ENCODE measurements at regions not wholly inside any gene's neighbourhood (a gene's known extent, or its start where the extent isn't known, plus 50 kb on each side); places are given as distances from the start of the nearest gene placed in this dataset.

- no peak for DNase-seq (ENCODE audit: low spot score)
These were observed 205.4 kb upstream of the SNX19 start for GRCh38 chr11:131121426-131122333.

DNA sequence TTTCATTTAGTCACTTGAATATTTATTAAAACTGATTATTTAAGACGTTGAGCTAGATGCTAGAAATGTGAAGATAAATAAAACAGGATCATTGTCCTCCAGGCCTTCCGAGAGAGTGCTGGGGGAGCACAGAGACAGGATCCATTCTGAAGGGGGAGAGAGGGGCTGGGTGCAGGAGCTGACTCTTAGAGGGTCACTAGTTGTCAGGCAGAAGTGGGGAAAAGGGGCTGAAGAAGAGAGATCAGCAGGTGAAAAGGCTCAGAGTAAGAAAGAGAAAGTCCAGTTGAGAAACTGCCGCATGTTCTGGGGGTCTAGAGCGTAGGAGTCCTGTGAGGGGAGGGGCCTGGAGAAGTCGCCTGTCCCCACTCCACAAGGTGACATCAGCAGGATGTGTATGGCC is 206.2 kb upstream of the SNX19 start:
- no peak for DNase-seq (ENCODE audit: low spot score)

DNA sequence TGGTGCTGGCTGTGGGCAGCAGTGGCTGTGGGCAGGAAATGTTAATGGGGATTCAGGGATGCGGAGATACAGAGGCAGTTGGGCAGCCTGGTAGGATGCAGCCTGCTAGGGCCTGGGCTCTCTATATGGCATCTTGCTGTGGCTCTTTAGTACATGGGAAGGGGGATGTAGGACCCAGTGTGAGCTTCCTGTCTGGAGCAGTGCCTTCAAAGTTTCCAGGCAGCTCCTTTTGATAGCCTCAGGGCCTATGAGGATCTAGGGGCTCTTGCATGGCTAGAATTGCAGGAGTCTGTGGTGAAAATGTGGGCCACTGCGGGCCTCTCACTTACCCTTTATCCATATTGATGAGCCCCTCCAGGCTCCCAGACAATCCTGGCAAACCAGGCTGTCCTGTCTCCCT is 213.2 kb upstream of the SNX19 start:
- DNase-seq (ENCODE audit: low spot score) = no peak

DNA sequence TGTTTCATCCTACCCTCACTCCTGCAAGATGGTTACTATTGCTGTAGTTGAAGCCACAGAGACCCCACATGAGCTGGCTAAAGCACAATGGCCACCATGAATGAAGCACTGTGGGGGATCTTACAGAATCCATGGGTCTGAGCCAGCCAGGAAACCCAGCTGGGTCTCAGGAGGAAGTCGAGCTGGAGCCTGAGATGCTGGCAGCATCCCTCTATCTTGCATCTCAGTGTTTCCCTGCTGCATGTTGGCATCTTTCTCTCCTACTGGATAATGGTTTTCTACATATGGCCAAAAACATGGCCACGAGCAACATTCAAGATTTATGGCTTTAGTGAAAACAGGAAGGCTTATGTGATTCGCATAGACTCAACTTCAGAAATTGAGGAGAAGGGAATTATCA is 219.3 kb upstream of the SNX19 start:
- no peak for DNase-seq (ENCODE audit: low spot score)

- no peak for DNase-seq (ENCODE audit: low spot score)
These were observed 220.2 kb upstream of the SNX19 start for GRCh38 chr11:131136486-131136885.

DNA sequence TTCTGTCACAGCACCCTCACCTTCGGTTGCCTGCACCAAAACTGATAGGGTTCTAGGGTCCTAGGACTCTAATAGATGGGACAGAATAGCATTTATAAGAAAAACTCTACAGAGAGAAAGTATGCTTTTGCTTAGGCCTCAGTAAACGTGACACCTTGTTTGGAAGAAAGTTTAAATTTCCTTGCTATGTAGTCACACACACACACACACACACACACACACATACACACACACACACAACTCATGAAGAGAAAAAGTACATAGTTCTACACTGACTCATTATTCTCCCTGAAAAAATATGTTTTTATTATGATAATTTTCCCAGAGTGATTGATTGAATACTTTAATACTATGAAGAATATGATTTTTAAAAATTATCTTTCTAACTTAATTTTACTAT is 220.8 kb upstream of the SNX19 start:
- no peak for DNase-seq (ENCODE audit: low spot score)

DNA sequence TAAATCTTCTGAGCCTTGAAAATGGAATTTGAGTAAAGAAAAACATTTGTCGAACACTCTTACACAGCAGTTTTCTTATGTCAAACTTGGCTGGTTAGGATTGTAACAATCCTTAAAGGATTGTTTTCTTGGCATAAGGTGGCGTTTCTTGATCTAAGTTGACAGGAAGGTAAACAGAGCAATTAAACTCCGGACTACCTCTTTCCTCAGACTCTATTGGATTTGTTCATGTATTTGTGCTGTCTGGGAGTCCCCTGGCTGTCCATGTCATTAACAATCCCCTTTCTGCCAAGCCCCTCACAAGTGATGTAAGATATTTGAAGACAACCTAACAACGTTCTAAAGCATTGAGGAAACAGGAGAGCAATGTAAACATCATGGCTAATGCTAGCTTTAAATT is 222.5 kb upstream of the SNX19 start:
- no peak for DNase-seq (ENCODE audit: low spot score)

DNA sequence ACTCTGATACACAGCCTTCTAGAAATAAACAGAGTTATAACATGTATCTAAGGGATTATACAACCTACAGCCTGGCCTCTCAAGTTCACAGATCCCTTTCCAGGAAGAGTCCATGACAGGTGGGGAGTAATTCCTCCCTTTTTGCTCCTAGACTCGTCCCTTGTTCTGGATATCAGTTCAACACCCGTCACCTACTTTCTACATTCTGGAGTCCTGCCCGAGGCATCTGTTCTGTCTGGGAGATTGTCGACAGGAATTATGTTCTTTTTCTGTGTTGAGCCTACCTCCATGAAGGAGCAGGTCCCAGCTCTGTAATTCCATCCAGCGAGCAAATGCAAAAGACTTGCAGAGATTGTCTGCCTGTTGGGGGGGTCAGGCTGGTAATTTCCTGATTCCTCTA is 224.6 kb upstream of the NTM start:
- no peak for DNase-seq (ENCODE audit: low spot score)

DNA sequence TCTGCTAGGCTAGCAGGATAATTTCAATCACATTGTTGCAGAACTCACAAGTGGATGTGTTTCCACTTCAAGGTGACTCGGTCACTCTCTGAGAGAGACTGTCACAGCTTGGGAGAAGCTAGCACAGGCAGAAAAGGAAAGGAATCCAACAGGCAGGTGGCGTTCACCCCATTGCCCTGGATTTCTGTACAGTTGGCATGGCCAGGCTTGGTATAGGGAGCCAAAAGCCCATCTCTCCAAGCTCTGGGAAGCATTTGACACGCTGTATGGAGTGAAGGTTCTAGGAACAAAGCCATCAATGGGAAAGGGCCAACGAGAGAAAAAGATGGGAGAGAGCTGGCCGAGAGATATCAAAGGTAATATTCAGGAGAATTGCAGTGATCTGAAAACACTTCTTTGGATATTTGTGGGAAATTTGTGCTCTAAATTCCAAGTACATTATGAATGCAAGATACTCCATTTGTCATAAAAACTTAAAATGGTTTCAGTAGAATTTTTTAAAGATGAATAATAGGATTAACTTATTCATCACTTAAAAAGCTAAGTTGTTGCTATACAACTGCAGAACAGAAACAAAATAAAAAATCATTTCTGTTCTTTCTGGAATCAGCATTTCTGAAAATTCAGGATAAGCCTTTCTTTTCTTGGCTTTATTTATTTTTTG is 223.5 kb upstream of the NTM start:
- no peak for DNase-seq (ENCODE audit: low spot score)

DNA sequence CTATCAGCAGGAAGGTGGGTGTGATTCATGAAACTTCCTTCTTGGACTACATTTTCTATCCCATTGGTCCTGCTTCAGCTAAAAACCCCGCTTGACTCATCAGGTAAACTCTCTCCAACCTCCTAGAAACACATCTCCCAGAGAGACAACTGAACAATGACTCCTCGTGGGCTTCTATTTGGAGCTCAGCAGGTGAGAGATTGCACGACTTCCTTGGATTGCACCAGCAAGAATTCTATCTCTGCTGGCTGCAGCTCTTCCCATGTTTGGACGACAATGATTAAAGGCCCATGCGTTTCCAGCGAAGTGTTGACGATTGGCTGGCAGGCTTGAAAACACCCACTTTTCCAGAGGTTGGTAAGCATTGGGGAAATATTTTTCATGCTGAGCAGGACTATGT is 216.1 kb upstream of the NTM start:
- no peak for DNase-seq (ENCODE audit: low spot score)

DNA sequence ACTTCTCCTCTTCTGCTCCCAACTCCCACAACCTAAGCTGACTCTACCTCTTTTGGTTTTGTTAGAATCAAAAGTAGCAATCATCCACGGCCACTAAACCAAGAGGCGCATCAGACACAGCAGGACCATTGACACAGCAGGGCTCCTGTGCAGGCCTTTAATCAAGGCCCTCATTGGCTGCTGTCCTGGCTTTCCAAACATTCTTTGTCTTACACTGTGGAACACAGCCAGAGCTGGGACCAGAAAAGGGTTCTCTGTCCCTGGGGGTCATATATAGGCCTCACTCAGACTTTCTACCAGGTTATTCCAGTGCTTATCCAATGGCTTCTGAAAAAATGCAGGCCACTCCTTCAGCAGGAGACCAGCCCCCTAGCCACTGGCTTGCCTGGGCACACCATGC is 212.7 kb upstream of the NTM start:
- DNase-seq (ENCODE audit: low spot score) = no peak

GRCh38 chr11:131160846-131161245 is 209.6 kb upstream of the NTM start:
- DNase-seq (ENCODE audit: low spot score) = no peak

DNA sequence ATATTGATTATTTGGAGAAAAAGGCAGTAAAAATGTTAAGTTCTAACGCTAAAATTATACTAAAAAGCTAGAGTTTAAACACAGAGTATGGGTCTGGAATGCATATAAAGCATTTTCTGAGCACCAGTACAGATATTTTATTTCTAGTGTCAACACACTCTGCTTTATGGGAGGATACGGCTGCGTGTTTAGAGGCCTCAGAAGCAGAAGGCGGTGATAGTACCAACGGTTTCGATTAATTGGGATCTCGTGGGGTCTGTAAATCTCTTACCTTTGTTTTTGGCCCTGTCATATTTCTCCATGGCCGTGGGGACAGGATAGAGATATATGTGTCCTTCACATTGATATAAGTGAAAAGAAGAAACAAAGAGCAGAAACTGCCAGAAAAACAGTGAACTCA is 206.8 kb upstream of the NTM start:
- no peak for DNase-seq (ENCODE audit: low spot score)

GRCh38 chr11:131165036-131165435 is 205.4 kb upstream of the NTM start:
- no peak for DNase-seq (ENCODE audit: low spot score)

DNA sequence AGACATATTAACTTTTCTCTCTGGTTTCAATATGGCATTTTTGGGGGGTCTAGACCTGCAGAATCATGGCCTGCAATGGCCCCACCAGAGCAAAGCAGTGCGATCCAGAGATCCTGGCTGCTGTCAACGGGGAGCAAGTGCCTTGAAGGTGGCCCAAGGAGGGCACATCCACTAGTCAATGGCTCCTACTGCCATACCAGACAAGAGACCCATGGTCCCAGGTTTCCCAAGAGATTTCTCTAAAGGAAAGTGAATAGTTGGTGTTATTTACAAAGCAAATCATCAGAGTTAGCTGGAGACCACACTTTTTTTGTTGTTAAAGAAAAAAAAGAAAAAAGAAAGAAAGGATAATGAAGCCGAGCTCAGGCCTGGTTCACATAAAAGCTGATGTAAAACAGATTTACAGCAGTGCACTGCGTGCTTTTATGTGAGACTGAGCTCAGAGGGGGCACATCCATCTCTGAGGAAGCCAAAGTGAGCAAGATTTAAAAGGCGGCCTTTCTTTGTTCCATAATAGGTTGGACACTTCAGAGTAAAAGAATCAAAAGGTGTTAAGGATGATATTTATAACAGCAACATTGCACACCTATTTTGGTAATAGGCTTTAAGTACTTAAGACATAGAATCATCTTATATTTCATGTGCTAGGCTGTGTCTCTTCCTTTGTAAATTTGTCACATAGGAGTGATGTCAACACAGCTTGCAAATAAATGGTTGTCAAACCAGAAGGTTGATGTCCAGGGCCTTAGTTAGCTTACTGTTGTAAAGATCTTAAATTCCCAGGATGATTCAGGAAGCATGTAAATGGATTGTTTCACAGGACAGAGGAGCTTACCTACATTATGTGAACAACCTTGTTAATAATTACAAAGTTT is 201.3 kb upstream of the NTM start:
- DNase-seq (ENCODE audit: low spot score) = no peak

- DNase-seq (ENCODE audit: low spot score) = no peak
These were observed 198.4 kb upstream of the NTM start for GRCh38 chr11:131172011-131172410.

- DNase-seq (ENCODE audit: low spot score) = no peak
These were observed 192.4 kb upstream of the NTM start for GRCh38 chr11:131178020-131178419.

DNA sequence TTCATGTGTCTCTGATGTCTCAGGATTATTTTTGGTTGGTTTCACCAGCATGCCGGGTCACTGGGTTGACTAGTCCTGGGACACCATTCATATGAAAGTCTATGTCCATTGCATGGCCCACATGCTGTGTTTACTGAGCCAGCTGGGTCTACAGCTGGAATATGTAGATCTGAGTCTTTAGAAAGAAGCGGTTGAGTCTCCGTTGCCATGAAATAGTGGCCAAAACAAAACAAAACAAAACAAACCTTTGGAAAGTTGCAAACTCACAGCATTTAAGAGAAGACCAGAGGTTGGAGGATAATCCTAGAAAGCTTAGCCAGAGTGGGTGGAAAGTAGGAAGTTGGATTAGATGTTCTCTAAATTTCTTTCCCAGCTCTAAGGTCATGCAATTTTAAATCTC is 191.8 kb upstream of the NTM start:
- no peak for DNase-seq (ENCODE audit: low spot score)

- no peak for DNase-seq (ENCODE audit: low spot score)
These were observed 190.6 kb upstream of the NTM start for GRCh38 chr11:131179836-131180235.

DNA sequence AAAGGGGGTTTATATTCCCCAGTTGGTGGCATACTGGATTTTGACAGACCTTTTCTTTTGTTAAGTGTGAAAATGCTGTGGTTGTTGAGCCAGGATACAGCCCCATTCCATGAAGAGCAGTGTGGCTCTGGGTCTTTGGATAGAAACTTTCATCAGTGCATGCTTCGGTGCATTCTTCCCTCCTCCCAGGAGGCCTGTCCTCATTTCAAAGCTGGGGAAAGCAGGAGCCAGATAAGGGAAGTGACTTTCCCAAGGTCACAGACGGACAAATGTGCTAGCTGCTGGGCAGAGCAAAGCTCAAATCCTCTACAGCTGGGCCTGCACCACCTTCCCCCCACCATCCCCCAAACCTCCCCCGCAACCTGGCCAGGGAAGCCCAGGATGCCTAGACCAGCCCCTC is 184.5 kb upstream of the NTM start:
- no peak for DNase-seq (ENCODE audit: low spot score)

DNA sequence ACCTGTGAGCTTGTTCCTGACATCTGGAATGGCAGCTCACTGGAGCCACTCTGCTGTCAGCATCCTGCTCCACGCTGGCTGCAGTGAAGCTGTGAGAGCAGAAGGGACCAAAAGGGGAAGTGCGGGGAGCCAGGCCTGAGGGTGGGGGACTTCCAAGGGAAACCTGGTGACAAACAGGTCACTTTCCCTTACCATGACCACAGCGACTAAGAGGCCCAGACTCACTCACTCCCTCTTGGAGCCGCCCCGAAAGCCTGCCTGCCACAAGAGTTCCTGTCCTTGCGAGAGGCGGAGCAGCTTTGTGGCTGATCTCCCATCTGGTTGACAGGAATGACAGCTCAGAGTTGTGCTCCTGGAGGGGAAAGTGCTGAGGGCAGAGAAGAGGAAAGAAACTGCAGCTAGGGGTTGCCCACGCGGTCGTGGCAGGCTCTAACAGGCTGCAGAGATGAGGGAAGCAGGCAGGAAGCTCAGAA is 183.8 kb upstream of the NTM start:
- DNase-seq (ENCODE audit: low spot score) = no peak

- no peak for DNase-seq (ENCODE audit: low spot score)
These were observed 180.0 kb upstream of the NTM start for GRCh38 chr11:131190446-131190845.

DNA sequence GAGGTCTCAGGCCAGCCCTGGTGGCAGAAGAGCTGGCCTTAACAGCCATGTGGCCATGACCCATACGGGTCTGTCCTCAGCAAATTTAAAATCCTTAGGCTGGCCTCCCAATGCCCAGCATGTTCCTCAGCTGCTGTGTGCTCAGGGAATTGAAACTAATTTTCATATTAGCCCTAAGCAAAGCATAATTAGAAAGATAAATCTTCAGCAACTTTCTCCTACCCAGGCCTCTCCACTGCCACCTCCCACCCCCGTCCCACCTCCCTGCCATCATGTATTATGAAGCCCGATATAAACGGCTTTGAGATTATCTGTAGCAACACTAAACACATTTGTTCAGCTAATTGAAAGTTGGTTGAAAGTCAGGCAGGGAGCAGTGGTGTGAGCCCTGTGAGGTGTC is 178.8 kb upstream of the NTM start:
- no peak for DNase-seq (ENCODE audit: low spot score)
